Activated CD8-positive, alpha-beta memory T cell treated with anti-CD3 and anti-CD28 coated beads, Interleukin-2, amount 50 U/mL, for 1 hour (primary cell): ENCODE measurements at regions not wholly inside any gene's neighbourhood (a gene's known extent, or its start where the extent isn't known, plus 50 kb on each side); places are given as distances from the start of the nearest gene placed in this dataset.
"Not testable (repeated sequence)": the region's sequence is repeated elsewhere in the genome, so short reads cannot be mapped to it uniquely, and the experiment has no call there.

Experiments used
- DNase-seq: peaks from one replicate; pipeline ENCODE4 v3.0.0-alpha.2; 2020; ENCODE audit errors: extremely low read depth

GRCh38 chr15:79157631-79158592 lies 67.3 kb upstream of the RASGRF1 start:
- DNase-seq = no peak

- DNase-seq = no peak
Measured at GRCh38 chr15:79156704-79157375, 66.3 kb upstream of the RASGRF1 start.

GRCh38 chr15:79154483-79155135 lies 64.0 kb upstream of the RASGRF1 start:
- no peak for DNase-seq

GRCh38 chr15:79144290-79144689 lies 53.7 kb upstream of the RASGRF1 start:
- not testable (repeated sequence) for DNase-seq

GRCh38 chr15:79140846-79141570 lies 50.4 kb upstream of the RASGRF1 start:
- DNase-seq = no peak
